LNCaP clone FGC (cell line): ENCODE measurements at regions not wholly inside any gene's neighbourhood (a gene's known extent, or its start where the extent isn't known, plus 50 kb on each side); places are given as distances from the start of the nearest gene placed in this dataset.

ENCODE experiments used
- DNase-seq: peaks from one replicate; pipeline ENCODE4 v3.0.0-alpha.2; 2011; ENCODE audit warnings: low read depth
- H3K4me3 ChIP-seq: 2 replicates; pipeline ENCODE4 v1.5.1; 2011; ENCODE audit warnings: mild to moderate bottlenecking, low read depth, low read length, control low read depth
- TF ChIP-seq, protein P1 (sequence below): IDR thresholded peaks from 2 replicates; pipeline ENCODE4 v1.5.1; 2012; ENCODE audit warnings: mild to moderate bottlenecking; ENCODE audit not compliant: control insufficient read depth, insufficient read depth; ENCODE audit errors: extremely low read depth

DNA sequence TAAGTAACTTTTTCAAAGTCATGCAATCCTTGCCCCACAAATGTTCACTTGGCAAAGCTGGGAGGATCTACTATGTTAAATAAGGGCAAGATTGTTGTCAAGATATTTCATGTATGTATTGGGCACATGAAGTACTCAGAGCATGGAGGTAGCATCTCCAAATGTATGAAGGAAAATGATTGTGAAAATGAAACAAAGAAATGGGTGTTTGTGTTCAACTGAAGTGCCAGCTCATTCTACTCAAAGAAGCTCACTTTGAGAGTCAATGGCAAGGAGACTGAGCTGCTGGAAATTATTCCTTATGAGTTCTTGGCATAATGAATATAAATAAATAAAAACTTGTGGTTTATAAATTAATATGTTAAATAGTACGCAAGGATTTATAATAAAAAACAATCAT is 124.5 kb upstream of the ARSJ start:
- TF ChIP-seq, protein P1, sequence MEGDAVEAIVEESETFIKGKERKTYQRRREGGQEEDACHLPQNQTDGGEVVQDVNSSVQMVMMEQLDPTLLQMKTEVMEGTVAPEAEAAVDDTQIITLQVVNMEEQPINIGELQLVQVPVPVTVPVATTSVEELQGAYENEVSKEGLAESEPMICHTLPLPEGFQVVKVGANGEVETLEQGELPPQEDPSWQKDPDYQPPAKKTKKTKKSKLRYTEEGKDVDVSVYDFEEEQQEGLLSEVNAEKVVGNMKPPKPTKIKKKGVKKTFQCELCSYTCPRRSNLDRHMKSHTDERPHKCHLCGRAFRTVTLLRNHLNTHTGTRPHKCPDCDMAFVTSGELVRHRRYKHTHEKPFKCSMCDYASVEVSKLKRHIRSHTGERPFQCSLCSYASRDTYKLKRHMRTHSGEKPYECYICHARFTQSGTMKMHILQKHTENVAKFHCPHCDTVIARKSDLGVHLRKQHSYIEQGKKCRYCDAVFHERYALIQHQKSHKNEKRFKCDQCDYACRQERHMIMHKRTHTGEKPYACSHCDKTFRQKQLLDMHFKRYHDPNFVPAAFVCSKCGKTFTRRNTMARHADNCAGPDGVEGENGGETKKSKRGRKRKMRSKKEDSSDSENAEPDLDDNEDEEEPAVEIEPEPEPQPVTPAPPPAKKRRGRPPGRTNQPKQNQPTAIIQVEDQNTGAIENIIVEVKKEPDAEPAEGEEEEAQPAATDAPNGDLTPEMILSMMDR, result no peak
- H3K4me3 ChIP-seq, result no peak overlapping the region
- DNase-seq, result no peak

DNA sequence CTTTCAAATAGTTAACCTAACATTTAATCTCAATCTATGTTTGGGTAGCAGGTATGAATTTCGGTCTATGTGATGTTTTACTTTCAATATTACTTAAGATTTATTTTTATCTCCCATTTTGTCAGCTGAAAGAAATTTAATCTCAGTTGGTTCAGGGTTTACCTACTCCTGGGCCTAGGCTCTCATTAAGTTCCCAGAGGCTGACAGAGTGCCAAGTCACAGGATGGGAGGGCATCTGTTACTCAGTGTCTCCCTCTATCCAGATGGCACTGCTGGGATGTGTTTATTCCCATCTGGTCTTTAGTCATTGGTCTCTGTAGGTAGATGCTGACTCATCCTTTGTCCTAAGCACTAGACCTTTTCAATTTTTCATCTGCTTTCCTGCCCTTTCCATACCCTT is 129.4 kb upstream of the ARSJ start:
- no peak overlapping the region for H3K4me3 ChIP-seq
- TF ChIP-seq, protein P1, result no peak
- DNase-seq, result no peak

- DNase-seq, result no peak
- TF ChIP-seq, protein P1, result no peak
- H3K4me3 ChIP-seq, result no peak overlapping the region
Observed at GRCh38 chr4:114109776-114110175, 130.3 kb upstream of the ARSJ start.

DNA sequence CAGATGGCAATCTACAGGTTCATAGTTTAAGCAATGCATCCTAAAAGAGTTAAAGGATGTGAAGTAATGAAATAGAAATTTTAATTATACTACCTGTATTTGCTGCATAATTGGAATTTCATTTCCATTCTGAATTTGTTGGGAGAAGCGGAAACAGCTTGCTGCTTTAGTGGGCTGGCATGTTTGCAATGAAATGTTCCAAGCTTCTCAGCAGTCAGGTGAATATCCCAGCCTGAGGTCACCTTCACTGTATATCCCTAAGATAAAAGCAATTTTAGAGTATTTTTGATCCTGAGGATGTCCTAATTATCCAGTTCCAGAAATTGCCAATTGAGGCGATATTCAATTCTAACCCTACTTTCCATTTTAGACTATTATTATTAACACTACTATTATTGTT is 136.1 kb upstream of the ARSJ start:
- TF ChIP-seq, protein P1, result no peak

GRCh38 chr4:114116861-114117260 is 137.4 kb upstream of the ARSJ start:
- no peak overlapping the region for H3K4me3 ChIP-seq
- TF ChIP-seq, protein P1, result no peak
- no peak for DNase-seq

More for the DNA sequence above, 136.1 kb upstream of the ARSJ start:
- no peak overlapping the region for H3K4me3 ChIP-seq
- DNase-seq, result no peak

DNA sequence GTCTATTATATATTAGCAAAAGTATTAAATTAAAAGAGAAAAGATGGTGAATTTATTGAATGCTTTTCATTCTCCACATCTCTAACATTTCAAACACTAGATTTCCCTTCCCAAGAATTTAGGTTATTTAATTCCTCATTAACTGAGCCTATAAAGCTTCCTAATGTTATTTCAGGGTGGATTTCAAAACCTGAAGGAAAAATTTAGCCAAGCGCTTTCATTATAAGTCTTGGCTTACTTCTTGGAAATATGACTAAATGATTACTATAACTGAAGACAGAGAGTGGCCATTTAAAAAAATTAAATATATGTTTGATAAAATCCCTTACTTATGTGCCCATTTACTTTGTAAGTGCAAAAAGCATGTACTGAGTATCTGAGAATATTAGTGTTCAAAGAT is 141.8 kb upstream of the ARSJ start:
- no peak for DNase-seq

DNA sequence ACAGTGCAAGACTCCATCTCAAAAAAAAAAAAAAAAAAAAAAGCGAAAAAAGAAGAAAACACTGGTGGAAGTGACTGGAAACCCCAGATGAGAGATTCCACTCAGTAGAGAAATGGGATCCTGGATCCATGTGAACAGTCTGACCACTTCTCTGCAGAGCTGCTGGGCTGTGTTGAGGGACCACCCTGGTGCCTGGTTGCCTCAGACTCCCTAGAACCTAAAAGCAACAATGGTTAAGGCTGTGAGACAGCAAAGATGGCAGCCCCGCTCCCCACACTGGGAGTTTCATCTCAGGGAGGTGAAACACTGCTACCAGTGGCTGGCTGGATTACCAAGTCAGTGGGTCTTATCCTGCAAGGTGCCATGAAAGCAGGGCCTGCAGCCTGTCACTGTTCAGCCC is 152.8 kb upstream of the ARSJ start:
- DNase-seq, result no peak
- H3K4me3 ChIP-seq, result no peak overlapping the region
- TF ChIP-seq, protein P1, result no peak

More for the DNA sequence above, 141.8 kb upstream of the ARSJ start:
- TF ChIP-seq, protein P1, result no peak
- no peak overlapping the region for H3K4me3 ChIP-seq
